ENCODE measurements at regions not wholly inside any gene's neighbourhood (a gene's known extent, or its start where the extent isn't known, plus 50 kb on each side); places are given as distances from the start of the nearest gene placed in this dataset.

DNA sequence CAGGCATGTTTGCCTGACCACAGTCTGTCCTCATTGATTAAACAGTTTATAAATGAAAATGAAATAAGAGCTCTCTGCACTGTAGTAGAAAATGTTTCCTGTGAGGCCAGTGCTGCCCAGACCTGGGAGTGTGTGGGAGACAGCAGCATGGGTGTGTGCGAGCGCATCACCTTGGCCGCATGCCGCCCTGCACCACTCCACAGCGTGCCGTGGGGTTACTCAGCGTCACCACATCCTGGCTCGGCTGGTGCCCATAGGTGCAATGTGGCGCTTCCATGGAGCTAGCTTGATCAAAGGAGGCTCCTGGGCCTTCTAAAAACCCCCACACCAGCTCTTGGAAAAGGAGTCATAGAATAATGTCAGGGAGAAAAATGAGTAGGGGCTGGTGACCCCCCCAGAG is 76.0 kb upstream of the EPC2 start (continued):
- TF ChIP-seq CTCF (IDR thresholded peaks at IDR 0.05) (no peak), USF2 (IDR thresholded peaks at IDR 0.05; ENCODE audit: borderline replicate concordance, low read depth, low read length) (no peak), FOXM1 (IDR thresholded peaks at IDR 0.05; ENCODE audit: low read depth) (no peak)

GRCh38 chr2:148569221-148569620 is 75.3 kb upstream of the EPC2 start:
- Histone ChIP-seq H3K27me3 (ENCODE audit: insufficient read depth) (peaks cover 7% of the 10 kb centered on the region; the same call in 1 of the 2 replicates), H3K79me2 (ENCODE audit: insufficient read depth) (no peaks in the 10 kb centered on the region), H3K9me2 (no peaks in the 10 kb centered on the region), H3K27ac (ENCODE audit: low read depth in 2 of 2, low read length in 1 of 2) (no peak overlapping the region), H4K20me1 (ENCODE audit: insufficient read depth) (no peaks in the 10 kb centered on the region), H3K4me3 (ENCODE audit: low read depth in 2 of 2, low read length in 1 of 2) (no peak overlapping the region), H3K4me1 (ENCODE audit: control insufficient read depth in 1 of 2, insufficient read depth in 2 of 2, low read depth in 1 of 2, low read length in 1 of 2) (no peaks in the 10 kb centered on the region), H3K4me2 (no peak overlapping the region), H3F3A (replicated peaks; ENCODE audit: insufficient read depth) (no peaks in the 10 kb centered on the region), H3K9me3 (no peaks in the 10 kb centered on the region), H3K9ac (no peak overlapping the region), H2AFZ (ENCODE audit: low read depth) (no peak overlapping the region), H3K36me3 (replicated peaks in 1 of 2; ENCODE audit: control insufficient read depth in 1 of 2, insufficient read depth in 2 of 2, low read length in 1 of 2) (no peaks in the 10 kb centered on the region)
- ChIA-PET CTCF (no interaction called here), POLR2A (no interaction called here)
- TF ChIP-seq, protein P1, sequence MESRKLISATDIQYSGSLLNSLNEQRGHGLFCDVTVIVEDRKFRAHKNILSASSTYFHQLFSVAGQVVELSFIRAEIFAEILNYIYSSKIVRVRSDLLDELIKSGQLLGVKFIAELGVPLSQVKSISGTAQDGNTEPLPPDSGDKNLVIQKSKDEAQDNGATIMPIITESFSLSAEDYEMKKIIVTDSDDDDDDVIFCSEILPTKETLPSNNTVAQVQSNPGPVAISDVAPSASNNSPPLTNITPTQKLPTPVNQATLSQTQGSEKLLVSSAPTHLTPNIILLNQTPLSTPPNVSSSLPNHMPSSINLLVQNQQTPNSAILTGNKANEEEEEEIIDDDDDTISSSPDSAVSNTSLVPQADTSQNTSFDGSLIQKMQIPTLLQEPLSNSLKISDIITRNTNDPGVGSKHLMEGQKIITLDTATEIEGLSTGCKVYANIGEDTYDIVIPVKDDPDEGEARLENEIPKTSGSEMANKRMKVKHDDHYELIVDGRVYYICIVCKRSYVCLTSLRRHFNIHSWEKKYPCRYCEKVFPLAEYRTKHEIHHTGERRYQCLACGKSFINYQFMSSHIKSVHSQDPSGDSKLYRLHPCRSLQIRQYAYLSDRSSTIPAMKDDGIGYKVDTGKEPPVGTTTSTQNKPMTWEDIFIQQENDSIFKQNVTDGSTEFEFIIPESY (IDR thresholded peaks at IDR 0.05; ENCODE audit: borderline replicate concordance, low read depth), result no peak
- TF ChIP-seq FOSL2 (IDR thresholded peaks at IDR 0.05; ENCODE audit: borderline replicate concordance, low read depth), result no peak
- no peak for TF ChIP-seq GATA2 (CRISPR knock-in tag; IDR thresholded peaks at IDR 0.05)
- no peak for TF ChIP-seq TAF1 (IDR thresholded peaks at IDR 0.05; ENCODE audit: borderline replicate concordance, low read depth, low read length)
- TF ChIP-seq TEAD4 (IDR thresholded peaks at IDR 0.05; ENCODE audit: borderline replicate concordance, insufficient read depth), result no peak
- no peak for TF ChIP-seq MEF2A (IDR thresholded peaks at IDR 0.05; ENCODE audit: borderline replicate concordance, low read depth)
- DNase-seq, result no peak
- WGBS (ENCODE audit: low lambda C conversion rate), result 63% methylated on average over 3 of the region's 8 CpGs

- no peaks in the 10 kb centered on the region for H3K4me1 ChIP-seq (ENCODE audit: control insufficient read depth in 1 of 2, insufficient read depth in 2 of 2, low read depth in 1 of 2, low read length in 1 of 2)
- CTCF ChIA-PET, result no interaction called here
- POLR2A ChIA-PET, result no interaction called here
- no peak for TF ChIP-seq GABPA (IDR thresholded peaks at IDR 0.05; ENCODE audit: low read depth)
- TF ChIP-seq FOSL2 (IDR thresholded peaks at IDR 0.05; ENCODE audit: borderline replicate concordance, low read depth), result no peak
- TF ChIP-seq MEF2A (IDR thresholded peaks at IDR 0.05; ENCODE audit: borderline replicate concordance, low read depth), result no peak
- no peak for TF ChIP-seq MXI1 (IDR thresholded peaks at IDR 0.05; ENCODE audit: low read depth, low read length)
- TF ChIP-seq TCF12 (IDR thresholded peaks at IDR 0.05), result no peak
- no peak for TF ChIP-seq FOXJ3 (CRISPR knock-in tag; IDR thresholded peaks at IDR 0.05)
- TF ChIP-seq SMC3 (IDR thresholded peaks at IDR 0.05; ENCODE audit: low read depth, low read length), result no peak
- TF ChIP-seq, protein P2, sequence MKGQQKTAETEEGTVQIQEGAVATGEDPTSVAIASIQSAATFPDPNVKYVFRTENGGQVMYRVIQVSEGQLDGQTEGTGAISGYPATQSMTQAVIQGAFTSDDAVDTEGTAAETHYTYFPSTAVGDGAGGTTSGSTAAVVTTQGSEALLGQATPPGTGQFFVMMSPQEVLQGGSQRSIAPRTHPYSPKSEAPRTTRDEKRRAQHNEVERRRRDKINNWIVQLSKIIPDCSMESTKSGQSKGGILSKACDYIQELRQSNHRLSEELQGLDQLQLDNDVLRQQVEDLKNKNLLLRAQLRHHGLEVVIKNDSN (IDR thresholded peaks at IDR 0.05; ENCODE audit: borderline replicate concordance, low read depth), result no peak
- no peak for TF ChIP-seq TAF1 (IDR thresholded peaks at IDR 0.05; ENCODE audit: borderline replicate concordance, low read depth, low read length)
- no peak for TF ChIP-seq RFX5 (IDR thresholded peaks at IDR 0.05; ENCODE audit: low read length)
- TF ChIP-seq YY1 (IDR thresholded peaks at IDR 0.05; ENCODE audit: low read depth), result no peak
These were observed 73.6 kb upstream of the EPC2 start for GRCh38 chr2:148570989-148571388.

More at GRCh38 chr2:148570989-148571388, 73.6 kb upstream of the EPC2 start:
- no peak for DNase-seq
- Histone ChIP-seq H3K36me3 (replicated peaks in 1 of 2; ENCODE audit: control insufficient read depth in 1 of 2, insufficient read depth in 2 of 2, low read length in 1 of 2) (no peaks in the 10 kb centered on the region), H4K20me1 (ENCODE audit: insufficient read depth) (no peaks in the 10 kb centered on the region), H3K27me3 (ENCODE audit: insufficient read depth) (peaks cover 12% of the 10 kb centered on the region; the same call in 1 of the 2 replicates), H3K79me2 (ENCODE audit: insufficient read depth) (no peaks in the 10 kb centered on the region), H3K9me3 (no peaks in the 10 kb centered on the region), H3K9ac (no peak overlapping the region), H3K27ac (ENCODE audit: low read depth in 2 of 2, low read length in 1 of 2) (no peak overlapping the region), H3K4me2 (no peak overlapping the region), H3F3A (replicated peaks; ENCODE audit: insufficient read depth) (no peaks in the 10 kb centered on the region), H2AFZ (ENCODE audit: low read depth) (no peak overlapping the region), H3K9me2 (no peaks in the 10 kb centered on the region), H3K4me3 (ENCODE audit: low read depth in 2 of 2, low read length in 1 of 2) (no peak overlapping the region)
- WGBS (ENCODE audit: low lambda C conversion rate), result 62% methylated on average over 6 of the region's 7 CpGs
